KMS-11 (cell line): ENCODE measurements at regions not wholly inside any gene's neighbourhood (a gene's known extent, or its start where the extent isn't known, plus 50 kb on each side); places are given as distances from the start of the nearest gene placed in this dataset.

Source experiments
- H2AFZ ChIP-seq: fragments of 200-600 bp; sonication (generic); 2 replicates; pipeline ENCODE4 v1.6.1; 2016; ENCODE audit warnings: antibody characterized with exemption, mixed run types, low read depth
- H3K27ac ChIP-seq: fragments of 200-600 bp; sonication (generic); 2 replicates; pipeline ENCODE4 v1.6.1; 2016; ENCODE audit warnings: mild to moderate bottlenecking, mixed run types
- H3K27me3 ChIP-seq: fragments of 200-600 bp; sonication (generic); 2 replicates; pipeline ENCODE4 v1.6.1; 2017; ENCODE audit warnings: mild to moderate bottlenecking, low read depth, mixed run types, moderate library complexity; ENCODE audit not compliant: insufficient read depth
- H3K36me3 ChIP-seq: fragments of 200-600 bp; sonication (generic); 2 replicates; pipeline ENCODE4 v1.6.1; 2017; ENCODE audit warnings: mild to moderate bottlenecking, mixed run types; ENCODE audit not compliant: insufficient read depth
- H3K4me1 ChIP-seq: fragments of 200-600 bp; sonication (generic); 2 replicates; pipeline ENCODE4 v1.6.1; 2016; ENCODE audit warnings: mild to moderate bottlenecking, low read depth, mixed run types; ENCODE audit not compliant: poor library complexity, severe bottlenecking
- H3K4me2 ChIP-seq: fragments of 200-600 bp; sonication (generic); 2 replicates; pipeline ENCODE4 v1.7.0; 2016; ENCODE audit warnings: mild to moderate bottlenecking, mixed run types
- H3K4me3 ChIP-seq: fragments of 200-600 bp; sonication (generic); IDR thresholded peaks from 2 replicates; pipeline ENCODE4 v1.6.1; 2017; ENCODE audit warnings: low read depth, low read length, mixed read lengths; ENCODE audit not compliant: insufficient read depth
- H3K79me2 ChIP-seq: fragments of 200-600 bp; sonication (generic); 2 replicates; pipeline ENCODE4 v1.6.1; 2016; ENCODE audit warnings: low read depth, mixed run types; ENCODE audit not compliant: insufficient read depth
- H3K9ac ChIP-seq: fragments of 200-600 bp; sonication (generic); 2 replicates; pipeline ENCODE4 v1.6.1; 2016; ENCODE audit warnings: mild to moderate bottlenecking, mixed run types
- H4K20me1 ChIP-seq: fragments of 200-600 bp; sonication (generic); 2 replicates; pipeline ENCODE4 v1.6.1; 2016; ENCODE audit warnings: mild to moderate bottlenecking, mixed run types; ENCODE audit not compliant: insufficient read depth
- TF ChIP-seq, protein P1 (sequence below): fragments of 200-600 bp; sonication (generic); conservative IDR thresholded peaks from 2 replicates; pipeline ENCODE4 v1.6.1; 2017; ENCODE audit warnings: low read depth, mild to moderate bottlenecking, antibody characterized with exemption, low read length, moderate library complexity, mixed read lengths

- Histone ChIP-seq H3K4me3 (no peak overlapping the region), H3K4me1 (no peaks in the 10 kb centered on the region), H3K27ac (no peak overlapping the region), H3K4me2 (no peak overlapping the region), H3K9ac (no peak overlapping the region), H4K20me1 (no peaks in the 10 kb centered on the region), H3K27me3 (no peaks in the 10 kb centered on the region), H3K79me2 (no peaks in the 10 kb centered on the region), H3K36me3 (no peaks in the 10 kb centered on the region), H2AFZ (no peak overlapping the region)
- TF ChIP-seq, protein P1, sequence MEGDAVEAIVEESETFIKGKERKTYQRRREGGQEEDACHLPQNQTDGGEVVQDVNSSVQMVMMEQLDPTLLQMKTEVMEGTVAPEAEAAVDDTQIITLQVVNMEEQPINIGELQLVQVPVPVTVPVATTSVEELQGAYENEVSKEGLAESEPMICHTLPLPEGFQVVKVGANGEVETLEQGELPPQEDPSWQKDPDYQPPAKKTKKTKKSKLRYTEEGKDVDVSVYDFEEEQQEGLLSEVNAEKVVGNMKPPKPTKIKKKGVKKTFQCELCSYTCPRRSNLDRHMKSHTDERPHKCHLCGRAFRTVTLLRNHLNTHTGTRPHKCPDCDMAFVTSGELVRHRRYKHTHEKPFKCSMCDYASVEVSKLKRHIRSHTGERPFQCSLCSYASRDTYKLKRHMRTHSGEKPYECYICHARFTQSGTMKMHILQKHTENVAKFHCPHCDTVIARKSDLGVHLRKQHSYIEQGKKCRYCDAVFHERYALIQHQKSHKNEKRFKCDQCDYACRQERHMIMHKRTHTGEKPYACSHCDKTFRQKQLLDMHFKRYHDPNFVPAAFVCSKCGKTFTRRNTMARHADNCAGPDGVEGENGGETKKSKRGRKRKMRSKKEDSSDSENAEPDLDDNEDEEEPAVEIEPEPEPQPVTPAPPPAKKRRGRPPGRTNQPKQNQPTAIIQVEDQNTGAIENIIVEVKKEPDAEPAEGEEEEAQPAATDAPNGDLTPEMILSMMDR, result peak; percentile 53
Measured at GRCh38 chr6:92777146-92777740, 642.1 kb downstream of the EPHA7 start.

GRCh38 chr6:92770540-92770939 lies 648.8 kb downstream of the EPHA7 start:
- TF ChIP-seq, protein P1, result no peak
- H3K4me2 ChIP-seq, result no peak overlapping the region

DNA sequence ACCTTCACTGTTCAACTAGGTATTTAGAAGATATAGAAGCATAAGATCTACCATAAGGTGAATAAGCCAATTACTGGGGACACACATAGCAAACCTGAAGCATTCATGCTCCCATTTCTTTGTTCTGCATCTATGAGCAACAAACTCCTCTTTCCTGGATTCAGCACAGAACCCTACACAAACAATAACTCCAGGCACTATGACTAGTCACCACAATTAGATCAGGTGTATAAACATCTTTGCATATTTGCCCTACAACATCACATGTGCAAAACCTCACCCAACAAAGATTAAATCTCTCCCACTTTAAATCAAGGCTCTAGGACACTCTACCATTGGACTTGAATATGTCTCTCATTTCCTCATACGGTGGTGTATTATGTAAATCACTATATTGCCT lies 652.3 kb downstream of the EPHA7 start:
- Histone ChIP-seq H3K27ac (no peak overlapping the region), H3K9ac (no peak overlapping the region), H3K4me2 (no peak overlapping the region), H3K79me2 (no peaks in the 10 kb centered on the region), H3K27me3 (no peaks in the 10 kb centered on the region), H3K4me1 (no peaks in the 10 kb centered on the region), H3K36me3 (no peaks in the 10 kb centered on the region), H2AFZ (no peak overlapping the region), H3K4me3 (no peak overlapping the region), H4K20me1 (no peaks in the 10 kb centered on the region)
- TF ChIP-seq, protein P1, result no peak

More at GRCh38 chr6:92770540-92770939, 648.8 kb downstream of the EPHA7 start:
- no peak overlapping the region for H3K4me3 ChIP-seq
- H3K36me3 ChIP-seq, result no peaks in the 10 kb centered on the region
- H2AFZ ChIP-seq, result no peak overlapping the region
- H3K79me2 ChIP-seq, result no peaks in the 10 kb centered on the region
- no peaks in the 10 kb centered on the region for H4K20me1 ChIP-seq
- no peak overlapping the region for H3K27ac ChIP-seq
- no peaks in the 10 kb centered on the region for H3K27me3 ChIP-seq
- no peak overlapping the region for H3K9ac ChIP-seq
- no peaks in the 10 kb centered on the region for H3K4me1 ChIP-seq

DNA sequence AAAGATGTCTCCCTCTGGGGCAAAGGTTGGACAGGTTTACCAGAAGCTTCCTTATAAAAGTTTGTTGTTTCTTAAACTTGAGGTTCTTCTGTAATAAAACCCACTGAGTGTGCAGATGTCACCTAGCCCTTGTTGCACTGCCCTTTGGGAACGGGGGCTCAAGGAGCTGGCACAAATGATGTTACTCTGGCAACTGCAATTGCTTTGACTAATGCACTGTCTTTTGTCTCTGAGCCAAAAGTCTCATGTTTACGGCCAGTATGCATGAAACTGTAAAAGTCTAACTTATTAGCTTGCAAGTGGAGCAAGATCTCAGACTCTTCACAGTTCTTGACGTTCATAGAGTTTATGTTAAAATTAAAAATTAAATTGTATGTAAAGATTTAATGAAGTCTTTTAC lies 655.7 kb downstream of the EPHA7 start:
- Histone ChIP-seq H3K4me3 (no peak overlapping the region), H3K79me2 (no peaks in the 10 kb centered on the region)

More for the DNA sequence above, 655.7 kb downstream of the EPHA7 start:
- H4K20me1 ChIP-seq, result no peaks in the 10 kb centered on the region
- peaks cover 13% of the 10 kb centered on the region for H3K4me1 ChIP-seq
- H3K27ac ChIP-seq, result no peak overlapping the region
- no peaks in the 10 kb centered on the region for H3K36me3 ChIP-seq
- TF ChIP-seq, protein P1, result no peak
- no peak overlapping the region for H2AFZ ChIP-seq
- H3K4me2 ChIP-seq, result no peak overlapping the region
- no peaks in the 10 kb centered on the region for H3K27me3 ChIP-seq
- H3K9ac ChIP-seq, result no peak overlapping the region
